ENCODE measurements at regions not wholly inside any gene's neighbourhood (a gene's known extent, or its start where the extent isn't known, plus 50 kb on each side); places are given as distances from the start of the nearest gene placed in this dataset.

- Histone ChIP-seq H3K4me2 (ENCODE audit: low read depth, low read length, poor library complexity, severe bottlenecking) (no peak overlapping the region), H3K27ac (ENCODE audit: low read depth, low read length) (no peak overlapping the region), H3K9me2 (replicated peaks; ENCODE audit: insufficient read depth, low read length) (no peaks in the 10 kb centered on the region), H4K20me1 (ENCODE audit: low read depth, low read length) (no peaks in the 10 kb centered on the region), H3K4me3 (ENCODE audit: insufficient read depth, low read length, poor library complexity, severe bottlenecking) (no peak overlapping the region), H3K9me3 (ENCODE audit: insufficient read depth, low read length) (no peaks in the 10 kb centered on the region), H3K36me3 (ENCODE audit: low read length) (no peaks in the 10 kb centered on the region), H3K79me2 (ENCODE audit: insufficient read depth, low read length) (no peaks in the 10 kb centered on the region), H2AFZ (ENCODE audit: low read depth, low read length, severe bottlenecking) (no peak overlapping the region), H3F3A (ENCODE audit: insufficient read depth) (no peaks in the 10 kb centered on the region), H3K27me3 (ENCODE audit: low read length) (no peaks in the 10 kb centered on the region), H3K9ac (ENCODE audit: low read length) (no peak overlapping the region)
- no peak for TF ChIP-seq CTCF (IDR thresholded peaks at IDR 0.05; ENCODE audit: insufficient read depth, low read length, poor library complexity, severe bottlenecking)
- TF ChIP-seq EZH2phosphoT487 (conservative IDR thresholded peaks at IDR 0.05; ENCODE audit: low read length), result no peak
Measured at GRCh38 chr1:95627244-95627643, 393.2 kb downstream of the RWDD3 start.

- Histone ChIP-seq H3K79me2 (ENCODE audit: insufficient read depth, low read length) (no peaks in the 10 kb centered on the region), H2AFZ (ENCODE audit: low read depth, low read length, severe bottlenecking) (no peak overlapping the region), H3K4me2 (ENCODE audit: low read depth, low read length, poor library complexity, severe bottlenecking) (no peak overlapping the region), H3K4me3 (ENCODE audit: insufficient read depth, low read length, poor library complexity, severe bottlenecking) (no peak overlapping the region), H3K27me3 (ENCODE audit: low read length) (no peaks in the 10 kb centered on the region), H3F3A (ENCODE audit: insufficient read depth) (no peaks in the 10 kb centered on the region), H3K27ac (ENCODE audit: low read depth, low read length) (no peak overlapping the region), H3K9me2 (replicated peaks; ENCODE audit: insufficient read depth, low read length) (no peaks in the 10 kb centered on the region), H3K9me3 (ENCODE audit: insufficient read depth, low read length) (no peaks in the 10 kb centered on the region), H3K9ac (ENCODE audit: low read length) (no peak overlapping the region), H3K36me3 (ENCODE audit: low read length) (no peaks in the 10 kb centered on the region), H4K20me1 (ENCODE audit: low read depth, low read length) (no peaks in the 10 kb centered on the region)
- TF ChIP-seq EZH2phosphoT487 (conservative IDR thresholded peaks at IDR 0.05; ENCODE audit: low read length) (no peak), CTCF (IDR thresholded peaks at IDR 0.05; ENCODE audit: insufficient read depth, low read length, poor library complexity, severe bottlenecking) (no peak)
Measured at GRCh38 chr1:95631695-95632094, 397.7 kb downstream of the RWDD3 start.

GRCh38 chr1:95635811-95636210 is 401.8 kb downstream of the RWDD3 start:
- Histone ChIP-seq H3K9ac (ENCODE audit: low read length) (no peak overlapping the region), H3K27me3 (ENCODE audit: low read length) (no peaks in the 10 kb centered on the region), H3K9me3 (ENCODE audit: insufficient read depth, low read length) (no peaks in the 10 kb centered on the region), H3K36me3 (ENCODE audit: low read length) (no peaks in the 10 kb centered on the region), H3K4me2 (ENCODE audit: low read depth, low read length, poor library complexity, severe bottlenecking) (no peak overlapping the region), H3K4me3 (ENCODE audit: insufficient read depth, low read length, poor library complexity, severe bottlenecking) (no peak overlapping the region), H3F3A (ENCODE audit: insufficient read depth) (no peaks in the 10 kb centered on the region), H2AFZ (ENCODE audit: low read depth, low read length, severe bottlenecking) (no peak overlapping the region), H3K9me2 (replicated peaks; ENCODE audit: insufficient read depth, low read length) (no peaks in the 10 kb centered on the region), H3K79me2 (ENCODE audit: insufficient read depth, low read length) (no peaks in the 10 kb centered on the region), H3K27ac (ENCODE audit: low read depth, low read length) (no peak overlapping the region), H4K20me1 (ENCODE audit: low read depth, low read length) (no peaks in the 10 kb centered on the region)
- TF ChIP-seq EZH2phosphoT487 (conservative IDR thresholded peaks at IDR 0.05; ENCODE audit: low read length) (no peak), CTCF (IDR thresholded peaks at IDR 0.05; ENCODE audit: insufficient read depth, low read length, poor library complexity, severe bottlenecking) (no peak)
